ENCODE measurements at regions not wholly inside any gene's neighbourhood (a gene's known extent, or its start where the extent isn't known, plus 50 kb on each side); places are given as distances from the start of the nearest gene placed in this dataset.
"Not testable (repeated sequence)": the region's sequence is repeated elsewhere in the genome, so short reads cannot be mapped to it uniquely, and the experiment has no call there.

- no peak for DNase-seq (ENCODE audit: low spot score)
Measured at GRCh38 chr1:94303005-94303404, 65.6 kb upstream of the ARHGAP29 start.

- no peak for DNase-seq (ENCODE audit: low spot score)
Measured at GRCh38 chr1:94302497-94302896, 65.1 kb upstream of the ARHGAP29 start.

- no peak for DNase-seq (ENCODE audit: low spot score)
Measured at GRCh38 chr1:94301186-94301585, 63.8 kb upstream of the ARHGAP29 start.

GRCh38 chr1:94300731-94301130, 63.3 kb upstream of the ARHGAP29 start:
- DNase-seq (ENCODE audit: low spot score) = no peak

- no peak for DNase-seq (ENCODE audit: low spot score)
Measured at GRCh38 chr1:94299627-94300553, 62.5 kb upstream of the ARHGAP29 start.

- DNase-seq (ENCODE audit: low spot score) = no peak
Measured at GRCh38 chr1:94298861-94299260, 61.5 kb upstream of the ARHGAP29 start.

GRCh38 chr1:94296018-94296417, 58.6 kb upstream of the ARHGAP29 start:
- no peak for DNase-seq (ENCODE audit: low spot score)

- not testable (repeated sequence) for DNase-seq (ENCODE audit: low spot score)
Measured at GRCh38 chr1:94292978-94293377, 55.6 kb upstream of the ARHGAP29 start.

GRCh38 chr1:94289244-94289643, 51.9 kb upstream of the ARHGAP29 start:
- not testable (repeated sequence) for DNase-seq (ENCODE audit: low spot score)
